ENCODE measurements at regions not wholly inside any gene's neighbourhood (a gene's known extent, or its start where the extent isn't known, plus 50 kb on each side); places are given as distances from the start of the nearest gene placed in this dataset.

DNA sequence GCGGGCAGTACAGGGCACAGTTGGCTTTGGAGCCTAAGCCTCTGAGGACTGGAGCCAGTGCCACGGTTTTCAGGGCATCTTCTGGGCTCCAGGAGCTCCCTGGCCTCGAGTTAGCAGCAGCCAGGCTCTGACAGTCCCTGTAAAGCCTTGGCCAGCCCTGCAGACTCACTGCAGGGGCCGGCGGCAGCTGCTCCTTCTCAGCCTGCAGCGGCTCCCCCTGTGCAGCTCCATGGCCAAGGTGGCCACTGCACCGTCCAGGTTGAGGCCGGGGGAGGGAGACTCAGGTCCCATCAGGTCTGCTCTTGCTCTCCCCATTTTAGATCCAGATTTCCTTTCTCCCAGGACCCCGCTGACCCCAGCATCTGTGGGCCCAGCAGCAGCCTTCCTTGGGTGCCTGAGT, 1461.1 kb downstream of the BRD1 start:
- TF ChIP-seq, protein P1, sequence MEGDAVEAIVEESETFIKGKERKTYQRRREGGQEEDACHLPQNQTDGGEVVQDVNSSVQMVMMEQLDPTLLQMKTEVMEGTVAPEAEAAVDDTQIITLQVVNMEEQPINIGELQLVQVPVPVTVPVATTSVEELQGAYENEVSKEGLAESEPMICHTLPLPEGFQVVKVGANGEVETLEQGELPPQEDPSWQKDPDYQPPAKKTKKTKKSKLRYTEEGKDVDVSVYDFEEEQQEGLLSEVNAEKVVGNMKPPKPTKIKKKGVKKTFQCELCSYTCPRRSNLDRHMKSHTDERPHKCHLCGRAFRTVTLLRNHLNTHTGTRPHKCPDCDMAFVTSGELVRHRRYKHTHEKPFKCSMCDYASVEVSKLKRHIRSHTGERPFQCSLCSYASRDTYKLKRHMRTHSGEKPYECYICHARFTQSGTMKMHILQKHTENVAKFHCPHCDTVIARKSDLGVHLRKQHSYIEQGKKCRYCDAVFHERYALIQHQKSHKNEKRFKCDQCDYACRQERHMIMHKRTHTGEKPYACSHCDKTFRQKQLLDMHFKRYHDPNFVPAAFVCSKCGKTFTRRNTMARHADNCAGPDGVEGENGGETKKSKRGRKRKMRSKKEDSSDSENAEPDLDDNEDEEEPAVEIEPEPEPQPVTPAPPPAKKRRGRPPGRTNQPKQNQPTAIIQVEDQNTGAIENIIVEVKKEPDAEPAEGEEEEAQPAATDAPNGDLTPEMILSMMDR (IDR thresholded peaks at IDR 0.05), result no peak
- TF ChIP-seq POLR2A (IDR thresholded peaks at IDR 0.05), result no peak

Measured in esophagus squamous epithelium (tissue), 4 donors.